BLaER1 (cell line): ENCODE measurements at regions not wholly inside any gene's neighbourhood (a gene's known extent, or its start where the extent isn't known, plus 50 kb on each side); places are given as distances from the start of the nearest gene placed in this dataset.
"Not testable (repeated sequence)": the region's sequence is repeated elsewhere in the genome, so short reads cannot be mapped to it uniquely, and the experiment has no call there.

ENCODE experiments used
- H3K27ac ChIP-seq: shearing (Covaris generic); formaldehyde crosslinking; 2 replicates; pipeline ENCODE4 v1.8.1; 2022
- H3K27me3 ChIP-seq: shearing (Covaris generic); formaldehyde crosslinking; 2 replicates; pipeline ENCODE4 v1.8.1; 2022
- H3K36me3 ChIP-seq: shearing (Covaris generic); formaldehyde crosslinking; 2 replicates; pipeline ENCODE4 v1.8.1; 2022
- H3K4me1 ChIP-seq: shearing (Covaris generic); formaldehyde crosslinking; 2 replicates; pipeline ENCODE4 v1.8.1; 2022
- H3K4me2 ChIP-seq: shearing (Covaris generic); formaldehyde crosslinking; 2 replicates; pipeline ENCODE4 v1.8.1; 2022
- H3K4me3 ChIP-seq: shearing (Covaris generic); formaldehyde crosslinking; 2 replicates; pipeline ENCODE4 v1.8.1; 2022
- H3K9ac ChIP-seq: shearing (Covaris generic); formaldehyde crosslinking; 2 replicates; pipeline ENCODE4 v1.8.1; 2022
- H3K9me3 ChIP-seq: shearing (Covaris generic); formaldehyde crosslinking; 2 replicates; pipeline ENCODE4 v1.8.1; 2022
- H4K20me1 ChIP-seq: shearing (Covaris generic); formaldehyde crosslinking; 2 replicates; pipeline ENCODE4 v1.8.1; 2022
- Cebpa-rat ChIP-seq: shearing (Covaris generic); IDR thresholded peaks from 2 replicates; pipeline ENCODE4 v1.8.1; 2022

- H3K27ac ChIP-seq, H3K9me3 ChIP-seq, H4K20me1 ChIP-seq, H3K36me3 ChIP-seq, H3K4me2 ChIP-seq, H3K4me1 ChIP-seq, H3K4me3 ChIP-seq, H3K27me3 ChIP-seq, H3K9ac ChIP-seq: not testable (repeated sequence)
These were observed 160.5 kb downstream of the OR4A47 start for GRCh38 chr11:48649064-48649463.

DNA sequence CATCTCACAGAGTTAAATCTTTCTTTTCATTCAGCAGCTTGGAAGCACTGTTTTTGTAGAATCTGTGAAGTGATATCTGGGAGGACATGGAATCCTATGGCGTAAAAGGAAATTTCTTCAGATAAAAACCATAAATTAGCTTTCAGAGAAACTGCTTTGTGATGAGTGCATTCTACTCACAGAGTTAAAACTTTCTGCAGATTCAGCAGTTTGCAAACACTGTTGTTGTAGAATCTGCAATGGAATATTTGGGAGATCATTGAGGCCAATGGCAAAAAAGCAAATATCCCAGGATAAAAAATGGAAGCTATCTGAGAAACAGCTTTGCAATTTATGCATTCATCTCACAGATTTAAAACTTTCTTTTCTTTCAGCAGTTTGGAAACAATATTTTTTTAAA lies 180.6 kb downstream of the OR4A47 start:
- Histone ChIP-seq H3K27ac (no peak overlapping the region), H3K4me2 (no peak overlapping the region), H3K4me1 (no peaks in the 10 kb centered on the region), H3K9me3 (peaks cover 88% of the 10 kb centered on the region), H3K27me3 (no peaks in the 10 kb centered on the region), H3K4me3 (no peak overlapping the region), H3K36me3 (no peaks in the 10 kb centered on the region), H4K20me1 (no peaks in the 10 kb centered on the region), H3K9ac (no peak overlapping the region)
- TF ChIP-seq Cebpa-rat = no peak

- Histone ChIP-seq H3K9me3 (peaks cover 71% of the 10 kb centered on the region), H3K4me2 (no peak overlapping the region), H4K20me1 (no peaks in the 10 kb centered on the region), H3K36me3 (no peaks in the 10 kb centered on the region), H3K4me1 (no peaks in the 10 kb centered on the region), H3K4me3 (no peak overlapping the region), H3K27me3 (no peaks in the 10 kb centered on the region), H3K9ac (no peak overlapping the region), H3K27ac (no peak overlapping the region)
- no peak for TF ChIP-seq Cebpa-rat
These were observed 187.4 kb downstream of the OR4A47 start for GRCh38 chr11:48675945-48676344.

- Histone ChIP-seq H3K4me1 (no peaks in the 10 kb centered on the region), H3K9ac (no peak overlapping the region), H3K36me3 (no peaks in the 10 kb centered on the region), H3K4me2 (no peak overlapping the region), H4K20me1 (no peaks in the 10 kb centered on the region), H3K27me3 (no peaks in the 10 kb centered on the region), H3K9me3 (peaks cover 18% of the 10 kb centered on the region; the same call in 1 of the 2 replicates), H3K27ac (no peak overlapping the region), H3K4me3 (no peak overlapping the region)
- no peak for TF ChIP-seq Cebpa-rat
These were observed 194.7 kb downstream of the OR4A47 start for GRCh38 chr11:48683226-48683720.

DNA sequence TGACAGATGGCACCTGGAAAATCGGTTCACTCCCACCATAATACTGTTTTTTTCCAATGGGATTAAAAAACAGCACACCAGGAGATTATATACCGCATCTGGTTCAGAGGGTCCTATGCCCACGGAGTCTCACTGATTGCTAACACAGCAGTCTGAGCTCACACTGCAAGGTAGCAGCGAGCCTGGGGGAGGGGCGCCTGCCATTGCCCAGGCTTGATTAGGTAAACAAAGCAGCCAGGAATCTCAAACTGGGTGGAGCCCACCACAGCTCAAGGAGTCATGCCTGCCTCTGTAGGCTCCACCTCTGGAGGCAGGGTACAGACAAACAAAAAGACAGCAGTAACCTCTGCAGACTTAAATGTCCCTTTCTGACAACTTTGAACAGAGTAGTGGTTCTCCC lies 240.9 kb downstream of the OR4A47 start:
- H3K4me3 ChIP-seq, H4K20me1 ChIP-seq, H3K9ac ChIP-seq, H3K4me2 ChIP-seq, H3K27ac ChIP-seq, H3K36me3 ChIP-seq, H3K27me3 ChIP-seq, H3K4me1 ChIP-seq: not testable (repeated sequence)
- H3K9me3 ChIP-seq = peaks cover 37% of the 10 kb centered on the region

DNA sequence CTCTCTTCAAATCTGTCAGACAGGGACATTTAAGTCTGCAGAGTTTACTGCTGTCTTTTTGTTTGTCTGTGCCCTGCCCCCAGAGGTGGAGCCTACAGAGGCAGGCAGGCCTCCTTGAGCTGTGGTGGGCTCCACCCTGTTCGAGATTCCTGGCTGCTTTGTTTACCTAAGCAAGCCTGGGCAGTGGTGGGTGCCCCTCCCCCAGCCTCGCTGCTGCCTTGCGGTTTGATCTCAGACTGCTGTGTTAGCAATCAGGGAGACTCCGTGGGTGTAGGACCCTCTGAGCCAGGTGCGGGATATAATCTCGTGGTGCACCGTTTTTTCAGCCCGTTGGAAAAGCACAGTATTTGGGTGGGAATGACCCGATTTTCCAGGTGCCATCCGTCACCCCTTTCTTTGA lies 233.6 kb downstream of the TRIM51G start:
- not testable (repeated sequence) for H4K20me1 ChIP-seq, H3K36me3 ChIP-seq

More for the DNA sequence above, 233.6 kb downstream of the TRIM51G start:
- H3K4me2 ChIP-seq, H3K27me3 ChIP-seq, H3K9ac ChIP-seq, H3K4me3 ChIP-seq, H3K27ac ChIP-seq, H3K4me1 ChIP-seq: not testable (repeated sequence)
- peaks cover 26% of the 10 kb centered on the region; the same call in 1 of the 2 replicates for H3K9me3 ChIP-seq
